K562 (cell line): ENCODE measurements at regions not wholly inside any gene's neighbourhood (a gene's known extent, or its start where the extent isn't known, plus 50 kb on each side); places are given as distances from the start of the nearest gene placed in this dataset.
A peak's percentile ranks its signal among the peaks of the same experiment; 100 is the strongest.

Experiments
- ATAC-seq: fragments of 200-7000 bp; cut with Tn5 transposase; 3 replicates; pipeline ENCODE4 v1.9.1; 2020; ENCODE audit warnings: moderate library complexity
- BruUV-seq: library from RNA; stranded (reverse); fragments of 400-500 nt; replicated peaks from 2 replicates; lab custom pipeline; 2021; lab: Mats Ljungman, UMichigan
- CTCF ChIA-PET: fragments of 300-600 bp; formaldehyde crosslinking; extraction: SDS; loops from one replicate; lab custom pipeline; 2021; ENCODE audit warnings: low intra/inter-chr PET ratio; lab: Yijun Ruan, JAX
- POLR2A ChIA-PET: fragments of 300-600, 350-650 bp; sonication (Branson Sonifier 250); formaldehyde crosslinking; extraction: SDS; loops from one replicate; lab custom pipeline; 2021; ENCODE audit warnings: antibody characterized with exemption, inconsistent platforms; lab: Yijun Ruan, JAX
- DNase-seq, 4 experiments: peaks; one replicate each; pipeline versions ENCODE4 v3.0.0 to v3.0.0-alpha.2; 2011 to 2018; ENCODE audit warnings: low spot score in 3 of 4, mixed read lengths in 3 of 4; ENCODE audit errors: extremely low read depth in 1 of 4
- FAIRE-seq: peaks from 2 replicates; lab custom pipeline; 2011; peaks lifted over from hg19 to GRCh38; lab: Jason Lieb, UNC
- H2AFZ ChIP-seq: 2 replicates; pipeline ENCODE4 v1.6.0; 2011; ENCODE audit warnings: low read depth, low read length, control low read depth, inconsistent platforms
- H3K27ac ChIP-seq: fragments of 200-600 bp; 3 replicates; pipeline ENCODE4 v1.8.0; 2011; ENCODE audit warnings: low read depth, mild to moderate bottlenecking, control low read depth, inconsistent platforms, low read length, moderate library complexity, mixed read lengths; ENCODE audit errors: extremely low read depth
- H3K27me3 ChIP-seq, 2 experiments: fragments of 300-600 bp in 1 of 2; 2 replicates in 1 of 2; 3 replicates in 1 of 2; pipeline versions ENCODE4 v1.6.0 to v1.8.0; 2011; ENCODE audit warnings: inconsistent platforms in 2 of 2, low read length in 2 of 2, mild to moderate bottlenecking in 1 of 2, mixed read lengths in 1 of 2, moderate library complexity in 1 of 2; ENCODE audit not compliant: control insufficient read depth in 2 of 2, insufficient read depth in 2 of 2
- H3K36me3 ChIP-seq: fragments of 300-600 bp; 3 replicates; pipeline ENCODE4 v1.8.0; 2011; ENCODE audit warnings: mild to moderate bottlenecking, low read length, inconsistent platforms; ENCODE audit not compliant: control insufficient read depth, insufficient read depth
- H3K4me1 ChIP-seq, 2 experiments: fragments of 200-600 bp in 1 of 2; replicated peaks in 1 of 2; 2 replicates in 1 of 2; 3 replicates in 1 of 2; pipeline versions ENCODE4 v1.5.1 to v1.8.0; 2011; ENCODE audit warnings: inconsistent platforms in 2 of 2, low read length in 2 of 2, mild to moderate bottlenecking in 1 of 2, mixed read lengths in 1 of 2, moderate library complexity in 1 of 2; ENCODE audit not compliant: control insufficient read depth in 2 of 2, insufficient read depth in 2 of 2
- H3K4me2 ChIP-seq: 2 replicates; pipeline ENCODE4 v1.6.1; 2011; ENCODE audit warnings: low read length, control low read depth, inconsistent platforms, mixed read lengths; ENCODE audit not compliant: insufficient read depth
- H3K4me3 ChIP-seq: fragments of 200-600 bp; sonication (generic), shearing (Covaris generic); 2 replicates; pipeline ENCODE4 v1.5.1; 2016; ENCODE audit warnings: control low read depth, inconsistent platforms
- H3K79me2 ChIP-seq: fragments of 200-600 bp; 3 replicates; pipeline ENCODE4 v1.8.0; 2011; ENCODE audit warnings: low read length, inconsistent platforms; ENCODE audit not compliant: control insufficient read depth, insufficient read depth
- H3K9ac ChIP-seq, 2 experiments: 2 replicates each; pipeline versions ENCODE4 v1.6.0 to v1.6.1; 2011; ENCODE audit warnings: low read depth in 2 of 2, low read length in 2 of 2, control low read depth in 1 of 2, inconsistent platforms in 1 of 2, mild to moderate bottlenecking in 1 of 2, mixed read lengths in 1 of 2; ENCODE audit not compliant: insufficient read depth in 1 of 2
- H3K9me1 ChIP-seq: one replicate; pipeline ENCODE4 v1.6.0; 2011; ENCODE audit warnings: inconsistent platforms, mild to moderate bottlenecking, low read length, moderate library complexity; ENCODE audit not compliant: control insufficient read depth, insufficient read depth
- H3K9me3 ChIP-seq: replicated peaks from 2 replicates; pipeline ENCODE4 v1.5.1; 2011; ENCODE audit warnings: low read depth, low read length, inconsistent platforms; ENCODE audit not compliant: control insufficient read depth, insufficient read depth
- H4K20me1 ChIP-seq: replicated peaks from 2 replicates; pipeline ENCODE4 v1.6.1; 2011; ENCODE audit warnings: low read length, inconsistent platforms, mixed read lengths; ENCODE audit not compliant: control insufficient read depth, insufficient read depth
- C11orf30 ChIP-seq: fragments of 450-650 bp; IDR thresholded peaks from 2 replicates; pipeline ENCODE4 v1.6.1; 2016; ENCODE audit warnings: low read depth, mild to moderate bottlenecking
- DMBX1 ChIP-seq: fragments of 250-450 bp; sonication (Bioruptor Pico); IDR thresholded peaks from 2 replicates; pipeline ENCODE4 v1.8.0; 2022; ENCODE audit warnings: inconsistent platforms, mild to moderate bottlenecking, moderate library complexity, borderline replicate concordance
- KDM4B ChIP-seq, 2 experiments: fragments of 450-650 bp in 1 of 2; sonication (generic) in 1 of 2; IDR thresholded peaks; 2 replicates each; pipeline ENCODE4 v1.6.1; 2016 to 2017; ENCODE audit warnings: borderline replicate concordance in 2 of 2, antibody characterized with exemption in 1 of 2, low read depth in 1 of 2, mild to moderate bottlenecking in 1 of 2
- LARP7 ChIP-seq: fragments of 450-650 bp; IDR thresholded peaks from 2 replicates; pipeline ENCODE4 v1.6.1; 2016
- MAFF ChIP-seq: IDR thresholded peaks from 2 replicates; pipeline ENCODE4 v1.6.1; 2012; ENCODE audit warnings: low read length, improper control_type of control experiment
- MAFK ChIP-seq: IDR thresholded peaks from 2 replicates; pipeline ENCODE4 v1.6.1; 2011; ENCODE audit warnings: low read length, improper control_type of control experiment
- POLR2AphosphoS2 ChIP-seq: IDR thresholded peaks from 2 replicates; pipeline ENCODE4 v1.6.1; 2012; ENCODE audit warnings: low read length, improper control_type of control experiment
- RHOXF2B ChIP-seq: fragments of 250-450 bp; sonication (Bioruptor Pico); conservative IDR thresholded peaks from 2 replicates; pipeline ENCODE4 v1.5.1; 2021
- SIRT6 ChIP-seq: IDR thresholded peaks from one replicate; pipeline ENCODE4 v1.6.1; 2012; ENCODE audit warnings: low read depth, mild to moderate bottlenecking, control low read depth, inconsistent platforms, low read length, moderate library complexity
- THRB ChIP-seq: fragments of 450-650 bp; formaldehyde crosslinking; conservative IDR thresholded peaks from 2 replicates; pipeline ENCODE4 v1.4.0; 2022; ENCODE audit warnings: mild to moderate bottlenecking, missing genetic modification characterization
- ZBTB17 ChIP-seq: fragments of 450-650 bp; formaldehyde crosslinking; IDR thresholded peaks from 2 replicates; pipeline ENCODE4 v1.4.0; 2020; ENCODE audit warnings: mild to moderate bottlenecking
- ZNF134 ChIP-seq: fragments of 250-450 bp; sonication (Bioruptor Pico); conservative IDR thresholded peaks from 2 replicates; pipeline ENCODE4 v1.4.0; 2020
- ZNF316 ChIP-seq: fragments of 450-650 bp; IDR thresholded peaks from 2 replicates; pipeline ENCODE4 v1.6.1; 2016
- WGBS: fragments of 100-300 bp; shearing (Covaris generic); methylation state at CpG from one replicate; pipeline ENCODE4 v1.1.6; 2016; ENCODE audit warnings: low coverage, mixed read lengths; ENCODE audit not compliant: insufficient coverage; ENCODE audit errors: missing lambda C conversion rate; 5-methylcytosine and 5-hydroxymethylcytosine counted together
- in situ Hi-C: fragments of 300-500 bp; cut with MboI; formaldehyde crosslinking; loops from 4 replicates; pipeline ENCODE4 v1.15.0; 2018; ENCODE audit warnings: inconsistent platforms, mixed read lengths
- intact Hi-C: fragments of 100-400 bp; cut with micrococcal nuclease; formaldehyde crosslinking; loops from 2 replicates; pipeline ENCODE4 v1.14.2; 2022
- TF ChIP-seq, protein P1 (sequence below): fragments of 250-450 bp; sonication (Bioruptor Pico); IDR thresholded peaks from 2 replicates; pipeline ENCODE4 v1.5.0; 2021

DNA sequence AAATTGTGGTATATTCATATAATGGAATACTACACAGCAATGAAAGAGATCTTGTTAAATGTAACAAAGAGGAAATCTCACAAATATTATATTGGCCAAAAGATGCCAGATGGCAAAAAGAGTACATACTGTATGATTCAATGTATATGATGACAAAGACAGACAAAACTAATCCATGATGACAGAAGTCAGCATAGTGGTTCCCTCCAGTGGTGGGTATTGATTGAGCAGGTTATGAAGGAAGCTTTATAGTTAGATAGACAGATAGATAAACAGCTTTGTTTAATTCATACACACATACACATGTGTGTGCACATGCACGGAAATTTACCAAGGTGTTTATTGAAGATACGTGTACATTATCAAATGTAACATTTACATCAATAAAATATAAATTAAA, 74.4 kb upstream of the SMIM36 start (continued):
- TF ChIP-seq THRB (CRISPR knock-in tag) (no peak), ZNF134 (CRISPR knock-in tag) (peak; percentile 49; the same call in 1 of the 2 replicates), LARP7 (no peak), SIRT6 (no peak), KDM4B (IDR thresholded peaks at IDR 0.05; ENCODE audit: borderline replicate concordance in 2 of 2, low read depth in 1 of 2) (no peak), POLR2AphosphoS2 (no peak)
- TF ChIP-seq, protein P1, sequence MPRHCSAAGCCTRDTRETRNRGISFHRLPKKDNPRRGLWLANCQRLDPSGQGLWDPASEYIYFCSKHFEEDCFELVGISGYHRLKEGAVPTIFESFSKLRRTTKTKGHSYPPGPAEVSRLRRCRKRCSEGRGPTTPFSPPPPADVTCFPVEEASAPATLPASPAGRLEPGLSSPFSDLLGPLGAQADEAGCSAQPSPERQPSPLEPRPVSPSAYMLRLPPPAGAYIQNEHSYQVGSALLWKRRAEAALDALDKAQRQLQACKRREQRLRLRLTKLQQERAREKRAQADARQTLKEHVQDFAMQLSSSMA (CRISPR knock-in tag), result no peak
- TF ChIP-seq, all 486 proteins: peak for 4

GRCh38 chr17:55584861-55585260, 73.6 kb upstream of the SMIM36 start:
- CTCF ChIA-PET, result interaction anchor here (1.3 kb wide), 1 partner anchor 57 kb away, joined by 5 read pairs; no protein-coding TSS in a partner anchor
- Histone ChIP-seq H3K79me2 (no peaks in the 10 kb centered on the region), H3K27ac (no peak overlapping the region), H3K4me2 (no peak overlapping the region), H3K9ac (no peak overlapping the region), H2AFZ (no peak overlapping the region), H3K27me3 (no peaks in the 10 kb centered on the region)
- no peak for FAIRE-seq
- in situ Hi-C loops, result no loop called here
- TF ChIP-seq ZBTB17 (CRISPR knock-in tag) (no peak), MAFK (peak; percentile 39; the same call in 1 of the 2 replicates), MAFF (peak; percentile 47; the same call in 1 of the 2 replicates), RHOXF2B (CRISPR knock-in tag) (no peak), ZNF316 (peak; percentile 65), C11orf30 (peak; percentile 48; the same call in 1 of the 2 replicates), DMBX1 (CRISPR knock-in tag) (no peak)
- TF ChIP-seq, all 486 proteins: peak for 4
- intact Hi-C loops, result loop anchor here (1.0 to 5.0 kb wide), 2 partner anchors 38 to 58 kb away; no protein-coding TSS in a partner anchor
- no peak for DNase-seq
- no peaks in the 10 kb centered on the region for H3K36me3 ChIP-seq
- POLR2A ChIA-PET, result no interaction called here
- WGBS, result 31% methylated on average over 1 of the region's 1 CpG
- H3K4me3 ChIP-seq, result no peak overlapping the region
- ATAC-seq, result no peak
- H3K9me3 ChIP-seq, result no peaks in the 10 kb centered on the region
- no peaks in the 10 kb centered on the region for H3K9me1 ChIP-seq
- H3K4me1 ChIP-seq, result no peaks in the 10 kb centered on the region; a peak in 2 of 5 replicates
- BruUV-seq, result no TSS peak
- no peaks in the 10 kb centered on the region for H4K20me1 ChIP-seq
